CD4-positive, alpha-beta T cell treated with Interleukin-4 for 4 hours (primary cell): ENCODE measurements at regions not wholly inside any gene's neighbourhood (a gene's known extent, or its start where the extent isn't known, plus 50 kb on each side); places are given as distances from the start of the nearest gene placed in this dataset.

Source experiments
- DNase-seq: peaks from one replicate; pipeline ENCODE4 v3.0.0-alpha.2; 2020

DNA sequence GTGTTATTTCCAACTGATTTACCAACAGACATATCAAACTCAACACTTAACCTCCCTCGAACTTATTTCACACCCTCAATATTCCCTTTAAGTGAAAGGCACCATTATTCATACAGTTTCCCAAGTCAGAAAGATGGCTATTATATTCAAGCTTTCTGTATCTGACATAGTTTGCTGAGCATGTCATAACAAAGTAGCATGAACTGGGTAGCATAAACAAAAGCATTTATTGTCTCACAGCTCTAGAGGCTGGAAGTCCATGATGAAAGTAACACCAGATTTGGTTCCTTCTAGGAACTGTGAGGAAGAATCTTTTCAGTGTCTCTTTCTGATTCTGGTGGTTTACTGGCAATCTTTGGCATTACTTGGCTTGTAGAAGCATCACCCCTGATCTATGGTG, 1388.6 kb downstream of the TECRL start:
- no peak for DNase-seq

DNA sequence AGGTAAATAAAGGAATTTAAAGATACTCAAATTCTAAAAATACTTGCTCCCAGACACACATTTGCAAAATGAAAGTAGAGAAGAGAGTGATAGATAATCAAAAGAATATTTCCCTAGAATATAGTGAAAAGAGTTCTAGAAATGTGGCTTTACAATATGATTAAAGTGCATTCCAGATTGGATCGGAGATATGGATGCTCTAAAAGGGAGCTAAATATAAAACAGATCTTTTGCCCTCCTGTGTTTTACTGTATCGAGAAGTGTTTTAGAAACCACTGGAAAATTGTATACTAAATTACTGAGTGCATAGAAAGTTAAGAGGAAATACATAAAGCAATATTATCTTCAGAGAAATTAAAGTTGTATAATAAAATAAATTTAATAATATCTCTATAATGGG, 1392.0 kb downstream of the TECRL start:
- DNase-seq, result no peak

DNA sequence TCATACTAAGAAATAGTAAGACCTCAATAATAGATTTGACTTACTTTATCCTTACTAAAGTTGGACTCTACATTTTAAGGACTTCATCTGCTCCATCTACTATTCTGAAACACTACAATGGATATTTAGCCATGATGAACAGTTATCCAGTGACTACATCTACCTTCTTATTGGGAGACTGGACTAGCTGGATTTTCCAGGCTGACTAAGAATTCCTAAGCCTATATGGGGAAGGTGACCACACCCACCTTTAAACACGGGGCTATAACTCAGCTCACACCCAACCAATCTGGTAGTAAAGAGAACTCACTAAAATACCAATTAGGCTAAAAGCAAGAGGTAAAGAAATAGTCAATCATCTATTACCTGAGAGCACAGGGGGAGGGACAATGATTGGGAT, 1438.4 kb downstream of the TECRL start:
- no peak for DNase-seq

DNA sequence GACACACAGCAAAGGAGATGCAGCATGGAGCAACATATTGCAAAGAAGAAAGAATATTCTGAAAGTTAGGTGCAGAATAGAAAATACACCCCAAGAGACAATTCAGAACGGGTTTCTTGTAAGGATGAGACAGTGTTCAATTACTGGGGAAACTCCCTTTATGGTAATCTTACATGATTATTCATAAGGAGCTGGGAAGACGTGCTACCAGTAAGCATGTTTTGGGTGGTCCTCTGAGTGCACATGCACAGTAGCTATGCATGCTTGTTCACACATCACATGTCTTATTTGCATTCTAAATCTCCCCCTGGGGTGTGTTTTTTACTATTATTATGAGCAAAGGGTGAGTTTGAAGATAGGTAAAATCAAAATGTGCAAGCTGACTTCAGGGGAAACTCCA, 1448.8 kb downstream of the TECRL start:
- DNase-seq, result no peak

DNA sequence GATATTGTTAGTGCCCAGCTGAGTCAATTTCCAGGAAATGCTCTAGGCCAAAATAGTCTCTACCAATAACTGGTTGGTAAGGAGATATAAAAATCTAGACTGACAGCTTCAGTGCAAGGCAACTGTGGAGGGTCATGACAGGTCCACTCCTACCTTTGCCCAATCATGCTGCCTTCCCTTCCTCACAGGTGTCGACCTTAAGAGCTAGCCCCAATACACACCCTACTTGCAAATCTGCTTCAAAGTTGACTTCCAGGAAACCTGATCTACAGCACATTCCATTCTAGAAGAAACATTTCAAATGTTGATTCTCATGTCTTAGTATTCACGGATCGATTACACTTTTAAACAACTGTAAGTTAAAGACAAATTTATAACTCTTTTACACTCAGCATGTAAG, 1455.5 kb downstream of the TECRL start:
- DNase-seq, result no peak

DNA sequence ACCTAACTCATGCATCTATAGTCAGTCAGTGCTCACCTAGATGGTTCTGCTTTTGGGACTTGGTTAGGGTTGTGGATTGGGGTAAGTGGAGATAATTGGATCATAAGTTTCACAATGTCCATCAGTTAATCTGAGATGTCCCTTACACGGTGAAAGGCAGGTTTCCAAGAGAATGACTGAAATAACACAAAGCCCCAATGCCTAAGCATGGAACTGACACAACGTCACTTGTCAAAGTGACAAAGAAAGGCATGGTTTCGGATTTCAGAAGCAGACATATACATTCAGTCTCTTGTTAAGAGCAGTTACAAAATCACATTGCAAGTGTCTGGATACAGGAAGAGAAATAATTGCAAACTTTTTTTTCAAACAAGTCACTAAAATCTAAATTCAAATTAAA, 1456.9 kb downstream of the TECRL start:
- no peak for DNase-seq

DNA sequence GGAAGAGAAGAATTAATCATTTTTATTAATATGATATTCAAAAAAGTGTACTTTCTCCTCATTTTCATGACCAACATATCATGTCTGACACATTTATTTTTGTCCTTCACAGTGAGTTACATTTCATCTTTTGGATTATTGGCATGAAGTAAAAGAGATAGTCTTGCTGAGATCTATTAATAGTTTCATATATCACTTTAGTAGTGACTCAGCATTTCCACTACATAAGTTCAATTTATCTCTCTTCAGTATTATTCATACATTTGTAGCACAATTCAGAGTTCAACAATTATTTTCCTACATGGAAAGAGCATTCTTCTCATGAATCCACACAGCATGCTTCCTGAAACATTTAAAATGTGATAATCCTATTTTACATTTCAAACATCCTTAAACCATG, 1461.1 kb downstream of the TECRL start:
- no peak for DNase-seq

DNA sequence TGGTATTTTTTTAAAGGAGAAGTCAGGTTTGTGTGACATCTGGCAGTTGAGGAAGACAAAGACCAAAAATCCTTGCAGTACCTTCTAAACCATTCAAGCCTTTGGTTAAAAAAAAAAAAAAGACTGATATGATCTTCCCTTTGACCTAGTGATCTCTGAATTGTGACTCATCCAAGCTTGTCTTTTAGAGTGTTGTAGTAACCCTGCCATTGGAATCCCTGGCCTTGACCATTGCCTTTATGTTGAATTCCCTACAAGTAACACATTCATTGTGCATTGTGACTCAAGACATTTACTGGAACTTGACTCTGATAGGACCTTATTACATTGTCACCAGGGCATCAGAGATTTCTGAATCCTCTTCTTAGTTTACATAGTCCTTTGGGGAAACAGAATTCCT, 1469.0 kb downstream of the TECRL start:
- no peak for DNase-seq

DNA sequence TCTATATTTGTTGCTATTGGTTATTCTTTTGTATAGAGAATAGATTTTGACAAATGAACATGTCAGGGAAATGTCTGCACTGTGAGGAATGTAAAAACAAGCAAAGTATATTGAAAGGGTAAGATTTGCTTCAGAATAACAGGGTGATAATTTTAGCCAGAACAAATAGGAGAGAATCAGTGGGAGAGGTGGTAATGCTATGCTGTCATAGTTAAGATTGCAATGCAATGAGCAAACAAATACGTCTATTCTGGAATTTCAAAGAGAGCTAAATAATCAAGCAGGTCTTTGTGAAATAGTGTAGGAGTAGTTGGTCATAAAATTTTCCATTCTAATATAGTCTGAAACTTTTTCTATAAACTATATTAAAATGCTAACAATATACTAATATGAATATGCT, 1478.4 kb downstream of the TECRL start:
- DNase-seq, result no peak

DNA sequence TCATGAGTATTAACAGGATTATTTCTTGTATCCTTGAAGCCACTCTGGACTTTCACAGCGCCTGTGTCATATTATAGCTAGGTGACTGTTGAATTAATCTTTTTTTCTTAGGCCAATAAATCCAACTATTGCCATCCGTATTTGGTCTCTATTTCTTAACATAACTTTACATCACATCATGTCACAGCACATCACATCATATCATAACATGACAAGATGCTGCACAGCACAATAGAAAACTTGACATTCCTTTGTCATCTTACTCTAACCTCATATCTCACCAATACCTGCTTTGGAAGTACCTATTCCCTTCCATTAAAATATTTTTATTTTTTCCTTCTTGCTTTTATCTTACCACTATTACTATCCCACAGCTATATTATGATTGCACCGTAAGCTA, 1480.8 kb downstream of the TECRL start:
- no peak for DNase-seq

DNA sequence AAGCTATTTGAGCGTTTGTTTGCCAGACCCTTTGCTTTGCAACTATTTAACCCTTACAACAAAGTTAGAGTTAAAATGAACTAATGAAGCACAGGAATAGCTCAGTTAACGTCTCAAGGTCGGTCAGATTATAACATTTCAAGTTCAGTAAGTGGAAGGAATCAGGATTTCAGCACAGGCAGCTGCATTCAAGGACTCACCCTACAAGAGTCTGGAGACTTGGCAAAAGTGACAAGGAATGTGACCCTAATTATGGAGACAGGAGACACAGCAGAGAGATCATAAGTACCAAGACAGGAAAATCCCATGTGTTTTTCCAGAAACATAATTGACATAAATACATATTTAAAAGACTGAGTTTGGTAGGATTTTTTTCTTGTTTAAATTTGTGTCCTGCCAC, 1481.7 kb downstream of the TECRL start:
- no peak for DNase-seq

DNA sequence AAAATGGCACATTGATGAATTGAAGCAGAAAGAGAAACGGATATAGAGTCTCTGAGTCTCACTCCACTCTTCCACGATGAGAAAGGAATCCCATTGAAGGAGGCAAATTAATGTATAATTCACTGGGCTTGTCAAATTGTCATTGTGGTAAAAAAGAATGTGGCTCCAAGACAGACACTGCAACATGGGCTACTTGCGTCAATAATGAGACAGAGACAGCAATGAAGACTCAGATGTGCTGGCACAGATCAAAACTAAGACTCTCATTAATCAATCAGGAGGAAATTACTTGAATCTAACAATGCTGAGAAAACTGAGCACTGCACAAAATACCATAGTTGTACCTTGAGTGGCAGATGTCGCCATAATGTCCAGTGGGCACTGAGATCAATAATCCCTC, 1485.5 kb downstream of the TECRL start:
- no peak for DNase-seq

DNA sequence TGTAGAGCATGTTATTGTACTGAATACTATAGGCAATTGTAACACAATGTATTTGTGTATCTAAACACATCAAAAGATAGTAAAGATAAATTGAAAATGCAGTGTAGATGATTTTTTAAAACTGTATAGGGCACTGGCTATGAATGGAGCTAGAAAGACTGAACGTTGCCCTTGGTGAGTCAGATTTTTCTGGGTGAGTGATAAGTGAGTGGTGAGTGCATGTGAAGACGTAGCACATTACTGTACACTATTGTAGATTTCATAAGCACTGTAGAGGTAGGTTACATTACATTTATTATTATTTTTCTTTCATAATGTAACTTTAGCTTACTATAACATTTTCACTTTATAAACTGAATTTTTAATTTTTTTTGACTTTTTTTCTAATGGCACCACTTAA, 1491.6 kb downstream of the TECRL start:
- no peak for DNase-seq

DNA sequence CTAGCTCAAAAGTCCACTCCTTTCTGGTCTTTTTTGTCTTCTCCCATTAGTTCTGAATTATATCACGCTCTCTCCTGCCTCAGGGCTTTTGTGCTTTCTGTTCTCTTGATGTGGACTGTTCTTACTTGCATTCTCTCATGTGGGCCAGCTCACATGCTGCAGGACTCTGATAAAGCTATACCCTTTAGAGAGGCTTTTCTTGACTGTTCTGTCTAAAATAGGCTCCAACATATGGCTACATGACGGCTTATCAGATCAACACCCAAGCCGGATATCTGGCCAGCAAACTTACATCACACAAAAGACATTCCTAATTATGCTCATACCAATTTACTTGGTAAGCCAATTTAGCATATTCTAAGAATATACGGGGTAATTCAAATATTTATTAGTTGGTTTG, 1494.5 kb downstream of the TECRL start:
- DNase-seq, result no peak

DNA sequence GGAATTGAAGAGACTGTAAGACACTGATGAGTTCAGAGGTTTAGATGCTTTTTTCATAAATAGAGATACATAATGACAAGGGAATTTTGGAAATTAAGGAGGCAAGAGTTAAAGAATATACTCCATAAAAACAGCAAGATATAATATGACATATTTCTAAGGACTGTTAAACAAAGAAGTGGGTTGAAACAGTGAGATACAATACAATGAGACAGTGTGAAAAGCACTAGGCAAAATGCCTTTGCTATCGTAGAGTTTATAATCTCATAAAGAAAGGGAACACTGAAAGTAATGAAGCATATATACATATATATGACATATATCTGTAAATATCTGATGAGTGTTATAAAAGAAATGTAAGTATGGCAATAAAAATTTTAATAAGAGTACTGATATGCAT, 1496.2 kb downstream of the TECRL start:
- DNase-seq, result no peak

DNA sequence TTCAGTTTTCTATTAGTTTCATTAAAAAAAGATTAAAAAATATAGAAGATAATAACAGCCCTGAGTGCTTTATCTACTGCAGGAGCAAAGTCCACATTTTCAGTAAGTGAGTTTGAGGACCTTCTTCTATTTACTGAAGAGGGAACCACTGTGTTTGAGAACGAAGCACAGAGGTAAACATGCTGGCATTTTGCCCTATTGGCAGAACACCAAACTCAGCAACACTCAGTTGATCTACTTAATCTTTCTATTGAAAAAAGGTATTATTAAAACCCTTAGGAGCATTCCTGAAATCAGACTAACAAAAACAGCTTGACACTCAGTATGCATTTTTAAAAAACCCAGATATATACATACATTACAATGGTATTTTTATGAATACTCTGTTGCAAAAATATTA, 1496.7 kb downstream of the TECRL start:
- no peak for DNase-seq

DNA sequence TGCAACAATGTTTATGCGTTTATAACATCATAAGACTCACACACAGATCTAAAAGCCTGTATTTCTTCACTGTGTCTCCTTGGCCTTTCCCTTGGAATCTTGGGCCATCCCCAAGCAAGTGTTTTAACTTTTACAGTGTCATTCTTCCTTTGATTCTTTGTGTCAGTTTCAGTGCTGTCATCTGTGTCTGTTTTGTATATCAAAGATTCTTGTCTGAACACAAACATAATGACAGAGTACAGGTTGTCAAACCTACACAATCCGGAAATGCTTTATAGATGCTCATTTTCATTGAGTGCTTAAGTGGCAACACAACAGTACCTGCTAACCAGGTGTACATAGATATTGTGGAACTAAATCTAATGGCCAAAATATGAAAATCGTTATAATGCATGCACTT, 1500.0 kb downstream of the TECRL start:
- no peak for DNase-seq

DNA sequence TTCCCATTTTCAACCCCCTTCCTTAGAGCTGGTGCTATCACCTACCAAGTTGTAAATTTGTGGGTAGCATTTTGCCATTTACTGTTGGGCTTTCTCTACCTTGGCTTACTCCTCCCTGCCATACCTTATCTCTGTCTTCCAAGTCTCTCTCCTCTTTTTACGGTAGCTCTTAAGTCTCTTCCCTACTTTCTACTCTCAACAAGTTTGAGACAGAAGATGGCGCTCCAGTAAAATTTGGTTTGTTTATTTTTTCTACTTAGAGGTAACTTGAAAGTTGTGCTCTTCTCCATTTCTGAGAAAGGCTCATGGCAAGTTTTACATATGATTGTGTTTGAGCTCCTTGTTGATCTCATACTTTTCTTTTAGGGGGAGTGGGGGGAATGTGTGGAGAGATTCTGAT, 1508.1 kb downstream of the TECRL start:
- no peak for DNase-seq

DNA sequence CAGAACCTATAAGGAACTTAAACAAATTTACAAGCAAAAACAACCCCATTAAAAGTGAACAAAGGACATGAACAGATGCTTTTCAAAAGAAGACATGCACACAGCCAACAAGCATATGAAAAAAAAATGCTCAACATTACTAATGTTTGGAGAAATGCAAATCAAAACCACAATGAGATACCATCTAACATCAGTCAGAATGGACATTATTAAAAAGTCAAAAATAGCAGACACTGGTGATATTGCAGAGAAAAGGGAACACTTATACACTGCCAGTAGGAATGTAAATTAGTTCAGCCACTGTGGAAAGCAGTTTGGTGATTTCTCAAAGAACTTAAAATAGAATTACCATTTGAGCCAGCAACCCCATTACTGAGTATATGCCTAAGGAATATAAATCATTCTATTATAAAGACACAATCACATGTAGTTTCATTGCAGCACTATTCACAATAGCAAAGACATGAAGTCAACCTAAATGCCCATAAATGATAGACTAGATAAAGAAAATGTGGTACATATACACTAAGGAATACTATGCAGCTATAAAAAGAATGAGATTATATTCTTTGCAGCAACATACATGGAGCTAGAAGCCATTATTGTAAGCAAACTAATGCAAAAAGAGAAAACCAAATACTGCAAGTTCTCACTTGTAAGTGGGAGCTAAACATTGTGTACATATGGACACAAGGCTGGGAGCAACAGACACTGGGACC, 1509.4 kb downstream of the TECRL start:
- DNase-seq, result no peak

DNA sequence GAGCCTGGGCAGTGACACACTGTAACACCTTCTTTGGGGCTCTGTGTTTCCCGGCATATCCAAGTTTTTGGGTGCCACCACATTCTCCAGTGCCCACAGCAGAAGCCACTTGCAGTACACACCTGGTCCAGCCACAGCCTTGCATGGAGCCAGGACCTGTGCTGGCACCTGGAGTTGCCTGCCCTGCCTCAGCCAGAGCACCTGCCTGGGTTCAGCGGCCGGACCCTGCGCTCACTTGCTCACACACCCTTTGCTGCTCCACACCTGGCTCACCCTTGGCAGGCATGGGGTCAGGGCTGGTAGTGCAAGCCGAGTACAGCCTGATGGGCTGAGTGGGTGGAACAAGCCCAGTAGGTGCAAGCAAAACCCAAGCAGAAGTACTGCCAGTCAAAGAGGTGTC, 1511.1 kb downstream of the TECRL start:
- no peak for DNase-seq

DNA sequence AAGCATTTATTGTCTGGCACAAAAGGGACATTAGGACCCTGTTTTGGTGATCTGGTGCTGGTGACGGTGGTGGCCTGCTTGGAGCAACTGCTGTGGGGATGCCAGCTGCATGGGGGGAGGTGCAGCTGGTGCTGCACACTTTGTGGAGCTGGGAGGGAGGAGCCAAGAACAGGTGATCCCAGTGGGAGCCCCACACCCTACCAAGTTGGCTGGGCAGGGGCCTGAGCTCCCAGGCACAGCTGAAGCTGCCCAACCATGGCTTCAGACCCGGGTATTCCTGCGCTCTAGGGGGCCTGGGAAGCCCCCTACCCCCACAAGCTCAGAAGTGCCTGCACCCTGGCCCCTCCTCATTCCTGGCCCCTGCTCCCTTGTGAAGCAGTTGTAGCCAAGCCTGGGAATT, 1512.5 kb downstream of the TECRL start:
- DNase-seq, result no peak

DNA sequence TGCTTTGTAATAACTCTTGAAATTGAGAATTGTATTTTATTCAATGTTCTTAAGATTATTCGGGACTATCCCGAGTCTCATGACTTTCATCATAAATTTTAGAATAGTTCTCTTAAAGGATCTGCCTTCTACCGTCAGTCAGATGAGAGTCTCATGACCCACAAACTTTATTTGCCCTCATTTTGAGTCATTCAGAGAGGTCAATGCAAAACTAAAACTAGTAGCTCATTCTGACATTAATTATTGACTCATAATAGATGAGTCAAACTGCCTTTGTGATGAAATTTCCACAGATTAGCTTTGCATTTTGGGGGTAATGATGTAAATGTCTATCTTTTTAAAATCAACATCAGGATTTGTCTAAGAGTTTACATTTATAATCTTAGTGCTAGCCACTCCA, 1527.3 kb downstream of the TECRL start:
- DNase-seq, result no peak

DNA sequence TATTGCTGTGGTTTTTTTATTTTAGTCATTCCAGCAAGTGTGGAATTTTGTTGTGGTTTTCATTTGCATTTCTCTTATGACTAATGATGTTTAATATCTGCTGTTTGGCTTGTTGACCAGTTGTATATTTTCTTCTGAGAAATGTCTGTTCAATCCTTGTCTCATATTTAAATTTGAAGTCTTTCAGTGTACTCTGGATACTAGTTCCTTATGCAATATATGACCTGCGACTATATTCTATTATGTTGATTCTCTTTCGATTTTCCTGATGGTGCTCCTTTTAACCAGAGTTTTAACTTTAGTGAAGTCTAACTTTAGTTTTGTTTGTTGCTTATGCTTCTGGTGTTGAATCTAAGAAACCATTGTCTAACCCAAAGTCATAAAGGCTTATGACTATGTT, 1528.0 kb downstream of the TECRL start:
- DNase-seq, result no peak

DNA sequence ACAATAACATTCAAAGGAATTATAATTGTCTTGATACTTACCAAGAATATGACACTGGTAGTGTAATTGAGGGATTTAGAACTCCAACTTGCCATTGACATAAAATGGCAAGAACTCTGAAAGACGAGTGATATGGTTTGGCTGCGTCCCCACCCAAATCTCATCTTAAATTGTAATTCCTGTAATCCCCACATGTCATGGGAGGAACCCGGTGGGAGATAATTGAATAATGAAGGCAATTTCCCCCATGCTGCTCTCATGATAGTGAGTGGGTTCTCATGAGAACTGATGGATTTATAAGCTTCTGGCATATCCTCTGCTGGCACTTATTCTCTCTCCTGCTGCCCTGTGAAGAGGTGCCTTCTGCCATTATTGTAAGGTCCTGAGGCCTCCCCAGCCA, 1536.4 kb downstream of the TECRL start:
- no peak for DNase-seq

DNA sequence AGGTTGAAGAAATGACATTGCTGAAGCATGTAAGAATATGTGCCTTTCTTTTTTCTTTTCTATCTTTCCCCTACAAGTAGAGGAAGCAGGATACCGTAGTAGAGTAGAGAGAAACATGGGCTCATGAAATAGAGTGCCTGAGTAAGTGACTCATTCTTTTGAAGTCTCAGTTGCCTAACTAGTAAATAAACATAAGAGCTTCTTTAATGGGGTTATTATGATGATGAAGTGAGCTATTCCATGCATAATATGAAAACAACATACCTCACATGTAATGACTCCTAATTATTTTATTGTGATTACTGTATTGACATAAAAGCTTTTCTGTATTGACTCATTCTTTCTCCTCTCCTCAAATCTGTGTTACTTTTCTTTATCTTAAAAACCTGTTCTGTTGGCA, 1538.2 kb downstream of the TECRL start:
- DNase-seq, result no peak

DNA sequence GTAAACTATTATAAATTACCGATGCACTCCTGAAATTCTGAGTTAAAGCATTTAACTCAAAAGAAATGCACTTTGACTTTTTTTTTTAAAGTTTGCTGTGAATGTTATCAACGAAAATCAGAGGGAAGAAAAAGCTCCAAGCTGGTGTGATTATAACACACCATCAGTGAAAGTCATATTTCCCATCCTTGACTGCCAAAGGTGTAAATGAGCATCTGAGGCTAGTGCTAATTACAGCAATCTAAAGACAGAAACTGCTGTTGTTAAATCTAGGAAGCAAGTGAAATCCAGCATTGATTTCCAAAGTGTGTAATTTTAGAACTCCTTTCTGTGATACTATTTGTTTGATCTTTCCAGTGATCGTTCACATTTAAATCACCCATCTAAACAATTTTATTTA, 1538.8 kb downstream of the TECRL start:
- no peak for DNase-seq
